HCT116 (cell line): ENCODE measurements at regions not wholly inside any gene's neighbourhood (a gene's known extent, or its start where the extent isn't known, plus 50 kb on each side); places are given as distances from the start of the nearest gene placed in this dataset.
A peak's percentile ranks its signal among the peaks of the same experiment; 100 is the strongest.

ENCODE experiments used
- ATAC-seq: fragments of 200-7000 bp; cut with Tn5 transposase; 2 replicates; pipeline ENCODE4 v1.9.1; 2020; ENCODE audit warnings: mild to moderate bottlenecking, moderate library complexity
- BruUV-seq: library from RNA; stranded (reverse); fragments of 400-500 nt; replicated peaks from 2 replicates; lab custom pipeline; 2021; lab: Mats Ljungman, UMichigan
- CTCF ChIA-PET: fragments of 300-600 bp; sonication (Branson Sonifier 250); formaldehyde crosslinking; loops from one replicate; lab custom pipeline; 2021; ENCODE audit warnings: antibody characterized with exemption; lab: Charles Lee
- POLR2A ChIA-PET: fragments of 300-600, 350-600 bp; sonication (Branson Sonifier 250); formaldehyde crosslinking; loops from one replicate; lab custom pipeline; 2021; ENCODE audit warnings: antibody characterized with exemption; lab: Charles Lee
- RAD21 ChIA-PET, 2 experiments: fragments of 300-600 bp; sonication (Branson Sonifier 250); formaldehyde crosslinking; loops; one replicate each; lab custom pipeline; 2023; ENCODE audit warnings: low total read pairs in 2 of 2; ENCODE audit not compliant: uncharacterized antibody in 2 of 2, unreplicated experiment in 2 of 2, low non-redundant PET in 1 of 2; lab: Charles Lee
- DNase-seq: peaks from one replicate; pipeline ENCODE4 v3.0.0-alpha.2; 2010; ENCODE audit warnings: low read depth, low spot score
- H2AFZ ChIP-seq: fragments of 200-600 bp; shearing (Covaris generic), sonication (generic); 2 replicates; pipeline ENCODE4 v1.6.1; 2017; ENCODE audit warnings: low read depth, mixed run types, mixed read lengths, antibody characterized with exemption, low read length; ENCODE audit not compliant: poor library complexity, severe bottlenecking
- H3K27ac ChIP-seq: 2 replicates; pipeline ENCODE4 v1.5.1; 2012; ENCODE audit warnings: low read depth, low read length
- H3K27me3 ChIP-seq: fragments of 200-600 bp; sonication (generic); 2 replicates; pipeline ENCODE4 v1.6.1; 2016; ENCODE audit warnings: mixed run types, low read length, mixed read lengths; ENCODE audit not compliant: insufficient read depth
- H3K36me3 ChIP-seq, 2 experiments: fragments of 200-500 bp in 1 of 2; fragments of 200-600 bp in 1 of 2; sonication (Bioruptor generic) in 1 of 2; sonication (generic) in 1 of 2; 2 replicates each; pipeline versions ENCODE4 v1.5.1 to v1.6.1; 2014 to 2016; ENCODE audit warnings: low read length in 2 of 2, inconsistent platforms in 1 of 2, mixed read lengths in 1 of 2, mixed run types in 1 of 2; ENCODE audit not compliant: insufficient read depth in 2 of 2, control insufficient read depth in 1 of 2
- H3K4me1 ChIP-seq, 2 experiments: fragments of 200-600 bp in 1 of 2; sonication (generic) in 1 of 2; 2 replicates each; pipeline versions ENCODE4 v1.5.1 to v1.6.1; 2012 to 2017; ENCODE audit warnings: low read length in 2 of 2, inconsistent platforms in 1 of 2, mild to moderate bottlenecking in 1 of 2, mixed read lengths in 1 of 2, mixed run types in 1 of 2, moderate library complexity in 1 of 2; ENCODE audit not compliant: insufficient read depth in 2 of 2, control insufficient read depth in 1 of 2
- H3K4me2 ChIP-seq: fragments of 200-600 bp; sonication (generic); 2 replicates; pipeline ENCODE4 v1.6.1; 2017; ENCODE audit warnings: mixed run types, low read length, mixed read lengths
- H3K4me3 ChIP-seq, 2 experiments: fragments of 200-600 bp in 1 of 2; sonication (generic) in 1 of 2; replicated peaks in 1 of 2; 2 replicates each; pipeline ENCODE4 v1.5.1; 2011 to 2016; ENCODE audit warnings: low read length in 2 of 2, control low read depth in 1 of 2, low read depth in 1 of 2, mild to moderate bottlenecking in 1 of 2, mixed read lengths in 1 of 2, mixed run types in 1 of 2
- H3K79me2 ChIP-seq: fragments of 200-600 bp; sonication (generic); 2 replicates; pipeline ENCODE4 v1.6.1; 2017; ENCODE audit warnings: mild to moderate bottlenecking, mixed run types, low read length, moderate library complexity, mixed read lengths; ENCODE audit not compliant: insufficient read depth
- H3K9ac ChIP-seq: fragments of 200-600 bp; sonication (generic); 2 replicates; pipeline ENCODE4 v1.6.1; 2016; ENCODE audit warnings: low read length, mixed read lengths
- H3K9me2 ChIP-seq: fragments of 200-600 bp; sonication (generic), shearing (Covaris generic); 2 replicates; pipeline ENCODE4 v1.6.1; 2017; ENCODE audit warnings: mixed run types, mild to moderate bottlenecking, moderate library complexity; ENCODE audit not compliant: insufficient read depth
- H3K9me3 ChIP-seq, 2 experiments: fragments of 200-500 bp in 1 of 2; fragments of 200-600 bp in 1 of 2; sonication (Bioruptor generic) in 1 of 2; sonication (generic) in 1 of 2; 2 replicates each; pipeline ENCODE4 v1.6.1; 2014 to 2017; ENCODE audit warnings: low read length in 2 of 2, mixed read lengths in 2 of 2, inconsistent platforms in 1 of 2, low read depth in 1 of 2, mild to moderate bottlenecking in 1 of 2, mixed run types in 1 of 2, moderate library complexity in 1 of 2; ENCODE audit not compliant: control insufficient read depth in 1 of 2, insufficient read depth in 1 of 2
- H4K20me1 ChIP-seq: fragments of 200-600 bp; sonication (generic), shearing (Covaris generic); 2 replicates; pipeline ENCODE4 v1.6.1; 2017; ENCODE audit warnings: mixed run types, mild to moderate bottlenecking, moderate library complexity; ENCODE audit not compliant: insufficient read depth
- CBX3 ChIP-seq: IDR thresholded peaks from 2 replicates; pipeline ENCODE4 v1.6.1; 2012; ENCODE audit warnings: low read depth
- CEBPB ChIP-seq: IDR thresholded peaks from 2 replicates; pipeline ENCODE4 v1.6.1; 2012; ENCODE audit warnings: low read depth
- EGR1 ChIP-seq: IDR thresholded peaks from 2 replicates; pipeline ENCODE4 v1.6.1; 2012; ENCODE audit warnings: low read depth
- ELF1 ChIP-seq: IDR thresholded peaks from 2 replicates; pipeline ENCODE4 v1.6.1; 2012; ENCODE audit warnings: low read depth, borderline replicate concordance
- EZH2phosphoT487 ChIP-seq: fragments of 200-600 bp; IDR thresholded peaks from 2 replicates; pipeline ENCODE4 v1.6.1; 2018; ENCODE audit warnings: antibody characterized with exemption, borderline replicate concordance
- FOSL1 ChIP-seq: IDR thresholded peaks from 2 replicates; pipeline ENCODE4 v1.6.1; 2012; ENCODE audit warnings: low read depth
- JUND ChIP-seq: IDR thresholded peaks from 2 replicates; pipeline ENCODE4 v1.6.1; 2012
- POLR2A ChIP-seq: IDR thresholded peaks from 2 replicates; pipeline ENCODE4 v1.7.0; 2011; ENCODE audit warnings: borderline replicate concordance; ENCODE audit not compliant: insufficient read depth, insufficient read length; ENCODE audit errors: extremely low read depth
- RAD21 ChIP-seq: IDR thresholded peaks from 2 replicates; pipeline ENCODE4 v1.6.1; 2012; ENCODE audit warnings: low read depth, mild to moderate bottlenecking
- SP1 ChIP-seq: IDR thresholded peaks from 2 replicates; pipeline ENCODE4 v1.6.1; 2012; ENCODE audit warnings: low read depth
- SRF ChIP-seq: IDR thresholded peaks from 2 replicates; pipeline ENCODE4 v1.6.1; 2012; ENCODE audit warnings: low read depth
- TCF7L2 ChIP-seq: IDR thresholded peaks from 2 replicates; pipeline ENCODE4 v1.7.0; 2011; ENCODE audit warnings: borderline replicate concordance, inconsistent platforms; ENCODE audit not compliant: insufficient read depth, insufficient read length; ENCODE audit errors: extremely low read depth
- ZFX ChIP-seq: fragments of 450-650 bp; IDR thresholded peaks from 2 replicates; pipeline ENCODE4 v1.6.1; 2017
- intact Hi-C: fragments of 100-400 bp; cut with micrococcal nuclease; formaldehyde crosslinking; loops from 2 replicates; pipeline ENCODE4 v1.10.0; 2022
- TF ChIP-seq, protein P1 (sequence below), 3 experiments: fragments of 200-600 bp in 1 of 3; sonication (generic) in 1 of 3; IDR thresholded peaks in 2 of 3; conservative IDR thresholded peaks in 1 of 3; 2 replicates each; pipeline ENCODE4 v1.5.1; 2012 to 2017; ENCODE audit warnings: low read depth in 2 of 3, low read length in 2 of 3, antibody characterized with exemption in 1 of 3, borderline replicate concordance in 1 of 3, control low read depth in 1 of 3, mild to moderate bottlenecking in 1 of 3, mixed read lengths in 1 of 3, mixed run types in 1 of 3, moderate library complexity in 1 of 3; ENCODE audit not compliant: insufficient read depth in 1 of 3
- TF ChIP-seq, protein P2 (sequence below): IDR thresholded peaks from 2 replicates; pipeline ENCODE4 v1.6.1; 2011; ENCODE audit warnings: mild to moderate bottlenecking, low read length, moderate library complexity; ENCODE audit not compliant: insufficient replicate concordance; ENCODE audit errors: extremely low read depth
- TF ChIP-seq, protein P3 (sequence below): IDR thresholded peaks from 2 replicates; pipeline ENCODE4 v1.6.1; 2012
- TF ChIP-seq, protein P4 (sequence below): IDR thresholded peaks from 2 replicates; pipeline ENCODE4 v1.6.1; 2012

DNA sequence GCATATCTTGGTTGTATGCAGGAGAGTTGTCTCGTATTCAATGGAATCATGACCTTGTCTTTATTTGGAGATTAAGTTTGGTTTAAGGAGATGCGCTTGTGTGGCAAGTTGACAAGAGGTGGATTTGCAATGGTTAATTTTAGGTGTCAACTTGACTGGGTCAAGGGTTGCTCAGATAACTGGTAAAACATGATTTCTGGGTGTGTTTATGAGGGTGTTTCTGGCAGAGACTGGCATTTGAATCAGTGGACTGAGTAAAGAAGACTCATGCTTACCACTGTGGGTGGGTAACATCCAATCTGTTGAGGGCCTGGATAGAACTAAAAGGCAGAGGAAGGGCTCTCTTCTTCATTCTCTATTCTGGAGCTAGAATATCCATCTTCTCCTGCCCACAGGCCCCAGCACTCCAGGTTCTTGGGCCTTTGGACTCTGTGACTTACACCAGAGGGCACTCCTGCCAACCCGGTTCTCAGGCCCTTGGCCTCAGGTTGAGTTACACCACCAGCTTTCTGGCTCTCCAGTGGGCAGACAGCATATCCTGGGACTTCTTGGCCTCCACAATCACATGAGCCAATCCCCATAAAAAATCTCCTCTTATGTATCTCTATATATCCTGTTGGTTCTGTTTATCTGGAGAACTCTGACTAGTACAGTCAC, 141.5 kb upstream of the ARID2 start:
- Histone ChIP-seq H3K9me2 (no peaks in the 10 kb centered on the region), H4K20me1 (no peaks in the 10 kb centered on the region), H3K4me1 (no peaks in the 10 kb centered on the region), H3K27me3 (no peaks in the 10 kb centered on the region), H3K27ac (no peak overlapping the region), H3K79me2 (no peaks in the 10 kb centered on the region), H2AFZ (no peak overlapping the region), H3K4me2 (no peak overlapping the region), H3K4me3 (no peak overlapping the region), H3K9ac (no peak overlapping the region), H3K9me3 (no peaks in the 10 kb centered on the region), H3K36me3 (no peaks in the 10 kb centered on the region)
- intact Hi-C loops, result no loop called here
- CTCF ChIA-PET, result no interaction called here
- no peak for DNase-seq
- ATAC-seq, result no peak
- POLR2A ChIA-PET, result no interaction called here
- no TSS peak for BruUV-seq
- RAD21 ChIA-PET, result no interaction called here
- peak; percentile 36 for TF ChIP-seq RAD21
- TF ChIP-seq EGR1, result no peak

DNA sequence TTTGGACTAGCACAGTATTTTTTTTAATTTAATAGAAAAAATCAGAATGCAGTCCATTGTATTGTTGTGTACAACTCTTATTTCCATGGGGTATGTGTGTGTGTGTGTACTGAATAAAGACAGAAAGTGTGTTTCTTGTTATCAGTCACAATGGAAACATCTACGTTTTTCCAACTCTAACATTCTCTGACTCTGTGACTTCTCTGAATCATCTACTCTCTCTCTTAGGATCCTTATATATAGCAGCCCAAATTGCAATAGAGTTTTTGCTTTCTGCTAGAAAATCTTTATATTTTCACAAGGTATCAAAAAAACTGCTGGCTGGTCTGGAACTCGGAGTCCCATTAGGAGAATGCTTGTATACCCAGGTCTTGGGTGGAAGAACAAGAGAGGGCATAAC, 138.9 kb upstream of the ARID2 start:
- no peak for ATAC-seq
- intact Hi-C loops, result no loop called here
- RAD21 ChIA-PET, result no interaction called here

More for the DNA sequence above, 138.9 kb upstream of the ARID2 start:
- no peaks in the 10 kb centered on the region for H3K79me2 ChIP-seq
- no peaks in the 10 kb centered on the region for H4K20me1 ChIP-seq
- H3K4me1 ChIP-seq, result no peaks in the 10 kb centered on the region
- no peaks in the 10 kb centered on the region for H3K9me2 ChIP-seq
- no peaks in the 10 kb centered on the region for H3K36me3 ChIP-seq
- ChIA-PET CTCF (no interaction called here), POLR2A (no interaction called here)
- no peak overlapping the region for H3K27ac ChIP-seq
- no peak overlapping the region for H3K9ac ChIP-seq
- no peaks in the 10 kb centered on the region for H3K27me3 ChIP-seq
- no peaks in the 10 kb centered on the region for H3K9me3 ChIP-seq
- no peak for TF ChIP-seq ZFX
- no peak for TF ChIP-seq SP1
- TF ChIP-seq CEBPB, result no peak
- TF ChIP-seq, protein P1, sequence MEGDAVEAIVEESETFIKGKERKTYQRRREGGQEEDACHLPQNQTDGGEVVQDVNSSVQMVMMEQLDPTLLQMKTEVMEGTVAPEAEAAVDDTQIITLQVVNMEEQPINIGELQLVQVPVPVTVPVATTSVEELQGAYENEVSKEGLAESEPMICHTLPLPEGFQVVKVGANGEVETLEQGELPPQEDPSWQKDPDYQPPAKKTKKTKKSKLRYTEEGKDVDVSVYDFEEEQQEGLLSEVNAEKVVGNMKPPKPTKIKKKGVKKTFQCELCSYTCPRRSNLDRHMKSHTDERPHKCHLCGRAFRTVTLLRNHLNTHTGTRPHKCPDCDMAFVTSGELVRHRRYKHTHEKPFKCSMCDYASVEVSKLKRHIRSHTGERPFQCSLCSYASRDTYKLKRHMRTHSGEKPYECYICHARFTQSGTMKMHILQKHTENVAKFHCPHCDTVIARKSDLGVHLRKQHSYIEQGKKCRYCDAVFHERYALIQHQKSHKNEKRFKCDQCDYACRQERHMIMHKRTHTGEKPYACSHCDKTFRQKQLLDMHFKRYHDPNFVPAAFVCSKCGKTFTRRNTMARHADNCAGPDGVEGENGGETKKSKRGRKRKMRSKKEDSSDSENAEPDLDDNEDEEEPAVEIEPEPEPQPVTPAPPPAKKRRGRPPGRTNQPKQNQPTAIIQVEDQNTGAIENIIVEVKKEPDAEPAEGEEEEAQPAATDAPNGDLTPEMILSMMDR (IDR thresholded peaks at IDR 0.05 in 2 of 3, conservative IDR thresholded peaks at IDR 0.05 in 1 of 3; ENCODE audit: borderline replicate concordance in 1 of 3, insufficient read depth in 1 of 3, low read depth in 2 of 3, low read length in 2 of 3), result no peak
- TF ChIP-seq TCF7L2, result no peak
- no peak for TF ChIP-seq SRF
- TF ChIP-seq, protein P2, sequence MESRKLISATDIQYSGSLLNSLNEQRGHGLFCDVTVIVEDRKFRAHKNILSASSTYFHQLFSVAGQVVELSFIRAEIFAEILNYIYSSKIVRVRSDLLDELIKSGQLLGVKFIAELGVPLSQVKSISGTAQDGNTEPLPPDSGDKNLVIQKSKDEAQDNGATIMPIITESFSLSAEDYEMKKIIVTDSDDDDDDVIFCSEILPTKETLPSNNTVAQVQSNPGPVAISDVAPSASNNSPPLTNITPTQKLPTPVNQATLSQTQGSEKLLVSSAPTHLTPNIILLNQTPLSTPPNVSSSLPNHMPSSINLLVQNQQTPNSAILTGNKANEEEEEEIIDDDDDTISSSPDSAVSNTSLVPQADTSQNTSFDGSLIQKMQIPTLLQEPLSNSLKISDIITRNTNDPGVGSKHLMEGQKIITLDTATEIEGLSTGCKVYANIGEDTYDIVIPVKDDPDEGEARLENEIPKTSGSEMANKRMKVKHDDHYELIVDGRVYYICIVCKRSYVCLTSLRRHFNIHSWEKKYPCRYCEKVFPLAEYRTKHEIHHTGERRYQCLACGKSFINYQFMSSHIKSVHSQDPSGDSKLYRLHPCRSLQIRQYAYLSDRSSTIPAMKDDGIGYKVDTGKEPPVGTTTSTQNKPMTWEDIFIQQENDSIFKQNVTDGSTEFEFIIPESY, result no peak
- TF ChIP-seq, protein P3, sequence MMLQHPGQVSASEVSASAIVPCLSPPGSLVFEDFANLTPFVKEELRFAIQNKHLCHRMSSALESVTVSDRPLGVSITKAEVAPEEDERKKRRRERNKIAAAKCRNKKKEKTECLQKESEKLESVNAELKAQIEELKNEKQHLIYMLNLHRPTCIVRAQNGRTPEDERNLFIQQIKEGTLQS, result no peak
- TF ChIP-seq POLR2A, result no peak
- TF ChIP-seq RAD21, result no peak
- no peak for TF ChIP-seq ELF1
- TF ChIP-seq FOSL1, result no peak
- TF ChIP-seq, protein P4, sequence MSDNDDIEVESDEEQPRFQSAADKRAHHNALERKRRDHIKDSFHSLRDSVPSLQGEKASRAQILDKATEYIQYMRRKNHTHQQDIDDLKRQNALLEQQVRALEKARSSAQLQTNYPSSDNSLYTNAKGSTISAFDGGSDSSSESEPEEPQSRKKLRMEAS, result no peak
- TF ChIP-seq JUND, result no peak
- no peak for TF ChIP-seq EZH2phosphoT487
- TF ChIP-seq CBX3, result no peak
- H2AFZ ChIP-seq, result no peak overlapping the region
- H3K4me2 ChIP-seq, result no peak overlapping the region
- DNase-seq, result no peak
- H3K4me3 ChIP-seq, result no peak overlapping the region
- BruUV-seq, result no TSS peak
